ENCODE measurements at regions not wholly inside any gene's neighbourhood (a gene's known extent, or its start where the extent isn't known, plus 50 kb on each side); places are given as distances from the start of the nearest gene placed in this dataset.
"Not testable (repeated sequence)": the region's sequence is repeated elsewhere in the genome, so short reads cannot be mapped to it uniquely, and the experiment has no call there.

- H3K27ac Mint-ChIP-seq; ATAC-seq; DNase-seq (ENCODE audit: low spot score in 2 of 2); H3K36me3 Mint-ChIP-seq; H3K9me3 Mint-ChIP-seq: not testable (repeated sequence)
Measured at GRCh38 chr1:2851918-2852317, 50.4 kb upstream of the TTC34 start.

GRCh38 chr1:2853711-2854110, 52.2 kb upstream of the TTC34 start:
- peaks cover 0 to 2% of the 10 kb centered on the region in 2 donors for H3K9me3 Mint-ChIP-seq
- DNase-seq (ENCODE audit: low spot score in 2 of 2) (no peak), ATAC-seq (no peak)
- no peak overlapping the region for H3K27ac Mint-ChIP-seq
- H3K36me3 Mint-ChIP-seq: peaks cover 0 to 2% of the 10 kb centered on the region in 2 donors

- Mint-ChIP-seq H3K36me3 (peaks cover 0 to 5% of the 10 kb centered on the region in 2 donors), H3K9me3 (peaks cover 0 to 5% of the 10 kb centered on the region in 2 donors), H3K27ac (no peak overlapping the region)
- ATAC-seq (no peak), DNase-seq (ENCODE audit: low spot score in 2 of 2) (no peak)
Measured at GRCh38 chr1:2854151-2854550, 52.7 kb upstream of the TTC34 start.

- no peak for DNase-seq (ENCODE audit: low spot score in 2 of 2)
- no peak for ATAC-seq
- Mint-ChIP-seq H3K36me3 (peaks cover 0 to 5% of the 10 kb centered on the region in 2 donors), H3K9me3 (peaks cover 0 to 5% of the 10 kb centered on the region in 2 donors), H3K27ac (no peak overlapping the region)
Measured at GRCh38 chr1:2854611-2855010, 53.1 kb upstream of the TTC34 start.

- H3K36me3 Mint-ChIP-seq: peaks cover 0 to 5% of the 10 kb centered on the region in 2 donors
Measured at GRCh38 chr1:2855206-2856065, 53.9 kb upstream of the TTC34 start.

GRCh38 chr1:2856066-2856390, 54.5 kb upstream of the TTC34 start:
- Mint-ChIP-seq H3K27ac (no peak overlapping the region), H3K9me3 (peaks cover 0 to 5% of the 10 kb centered on the region in 2 donors), H3K36me3 (peaks cover 0 to 5% of the 10 kb centered on the region in 2 donors)
- DNase-seq (ENCODE audit: low spot score in 2 of 2) (no peak), ATAC-seq (no peak)

More at GRCh38 chr1:2855206-2856065, 53.9 kb upstream of the TTC34 start:
- ATAC-seq (no peak), DNase-seq (ENCODE audit: low spot score in 2 of 2) (no peak)
- Mint-ChIP-seq H3K9me3 (peaks cover 0 to 5% of the 10 kb centered on the region in 2 donors), H3K27ac (no peak overlapping the region)

GRCh38 chr1:2856676-2857375, 55.3 kb upstream of the TTC34 start:
- H3K27ac Mint-ChIP-seq: no peak overlapping the region
- no peak for DNase-seq (ENCODE audit: low spot score in 2 of 2)
- H3K36me3 Mint-ChIP-seq: peaks cover 0 to 5% of the 10 kb centered on the region in 2 donors
- no peak for ATAC-seq
- peaks cover 0 to 5% of the 10 kb centered on the region in 2 donors for H3K9me3 Mint-ChIP-seq

GRCh38 chr1:2857521-2857920, 56.0 kb upstream of the TTC34 start:
- DNase-seq (ENCODE audit: low spot score in 2 of 2): no peak
- Mint-ChIP-seq H3K27ac (no peak overlapping the region), H3K9me3 (peaks cover 0 to 5% of the 10 kb centered on the region in 2 donors), H3K36me3 (peaks cover 0 to 5% of the 10 kb centered on the region in 2 donors)
- ATAC-seq: no peak

- peak overlapping the region; percentile 63 to 69 for H3K27ac Mint-ChIP-seq
- DNase-seq (ENCODE audit: low spot score in 2 of 2) (no peak), ATAC-seq (no peak)
- peaks cover 0 to 5% of the 10 kb centered on the region in 2 donors for H3K9me3 Mint-ChIP-seq
- H3K36me3 Mint-ChIP-seq: peaks cover 0 to 5% of the 10 kb centered on the region in 2 donors
Measured at GRCh38 chr1:2858676-2859075, 57.2 kb upstream of the TTC34 start.

- H3K27ac Mint-ChIP-seq: peak overlapping the region in 1 of 2 donors; percentile 63
- no peak for DNase-seq (ENCODE audit: low spot score in 2 of 2)
- no peak for ATAC-seq
- H3K9me3 Mint-ChIP-seq: peaks cover 0 to 5% of the 10 kb centered on the region in 2 donors
- H3K36me3 Mint-ChIP-seq: peaks cover 0 to 5% of the 10 kb centered on the region in 2 donors
Measured at GRCh38 chr1:2859219-2859880, 57.9 kb upstream of the TTC34 start.

GRCh38 chr1:2859881-2860430, 58.5 kb upstream of the TTC34 start:
- DNase-seq (ENCODE audit: low spot score in 2 of 2) (no peak), ATAC-seq (no peak)
- peaks cover 0 to 5% of the 10 kb centered on the region in 2 donors for H3K9me3 Mint-ChIP-seq
- peaks cover 0 to 5% of the 10 kb centered on the region in 2 donors for H3K36me3 Mint-ChIP-seq
- H3K27ac Mint-ChIP-seq: no peak overlapping the region

GRCh38 chr1:2860476-2861142, 59.1 kb upstream of the TTC34 start:
- peaks cover 0 to 5% of the 10 kb centered on the region in 2 donors for H3K9me3 Mint-ChIP-seq
- DNase-seq (ENCODE audit: low spot score in 2 of 2): no peak
- H3K36me3 Mint-ChIP-seq: peaks cover 0 to 5% of the 10 kb centered on the region in 2 donors

GRCh38 chr1:2861143-2861987, 59.9 kb upstream of the TTC34 start:
- DNase-seq (ENCODE audit: low spot score in 2 of 2) (no peak), ATAC-seq (no peak)
- peaks cover 0 to 5% of the 10 kb centered on the region in 2 donors for H3K9me3 Mint-ChIP-seq
- H3K27ac Mint-ChIP-seq: no peak overlapping the region
- peaks cover 0 to 5% of the 10 kb centered on the region in 2 donors for H3K36me3 Mint-ChIP-seq

More at GRCh38 chr1:2860476-2861142, 59.1 kb upstream of the TTC34 start:
- H3K27ac Mint-ChIP-seq: no peak overlapping the region
- ATAC-seq: no peak

- H3K9me3 Mint-ChIP-seq: peaks cover 0 to 5% of the 10 kb centered on the region in 2 donors
- H3K27ac Mint-ChIP-seq: no peak overlapping the region
- DNase-seq (ENCODE audit: low spot score in 2 of 2) (no peak), ATAC-seq (no peak)
- H3K36me3 Mint-ChIP-seq: peaks cover 0 to 5% of the 10 kb centered on the region in 2 donors
Measured at GRCh38 chr1:2861988-2862813, 60.7 kb upstream of the TTC34 start.
